ENCODE measurements at regions not wholly inside any gene's neighbourhood (a gene's known extent, or its start where the extent isn't known, plus 50 kb on each side); places are given as distances from the start of the nearest gene placed in this dataset.

DNA sequence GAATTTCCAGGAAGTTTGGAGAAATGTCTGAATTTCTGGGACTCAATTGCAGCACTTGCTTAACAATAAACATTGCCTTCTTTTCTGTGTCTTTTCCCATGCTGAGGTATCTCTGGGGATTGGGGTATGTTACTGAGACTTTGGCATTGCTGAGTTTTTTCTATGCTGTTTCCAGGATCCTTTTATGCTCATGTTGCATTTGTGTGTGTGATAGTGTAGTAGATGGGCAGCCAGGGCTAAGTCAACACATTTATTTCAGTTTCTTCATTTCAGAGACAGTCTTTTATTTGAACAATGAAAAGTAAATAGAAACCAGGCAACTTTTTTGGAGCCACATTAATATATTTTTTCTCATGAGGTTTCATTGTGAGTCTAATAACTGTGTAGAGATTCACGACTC, 1160.3 kb upstream of the TMEM132C start:
- Mint-ChIP-seq H3K4me1 (no peaks in the 10 kb centered on the region), H3K4me3 (no peak overlapping the region), H3K9me3 (no peaks in the 10 kb centered on the region), H3K36me3 (ENCODE audit: low read depth) (no peaks in the 10 kb centered on the region), H3K27ac (no peak overlapping the region), H3K27me3 (no peaks in the 10 kb centered on the region)
- TF ChIP-seq, protein P1, sequence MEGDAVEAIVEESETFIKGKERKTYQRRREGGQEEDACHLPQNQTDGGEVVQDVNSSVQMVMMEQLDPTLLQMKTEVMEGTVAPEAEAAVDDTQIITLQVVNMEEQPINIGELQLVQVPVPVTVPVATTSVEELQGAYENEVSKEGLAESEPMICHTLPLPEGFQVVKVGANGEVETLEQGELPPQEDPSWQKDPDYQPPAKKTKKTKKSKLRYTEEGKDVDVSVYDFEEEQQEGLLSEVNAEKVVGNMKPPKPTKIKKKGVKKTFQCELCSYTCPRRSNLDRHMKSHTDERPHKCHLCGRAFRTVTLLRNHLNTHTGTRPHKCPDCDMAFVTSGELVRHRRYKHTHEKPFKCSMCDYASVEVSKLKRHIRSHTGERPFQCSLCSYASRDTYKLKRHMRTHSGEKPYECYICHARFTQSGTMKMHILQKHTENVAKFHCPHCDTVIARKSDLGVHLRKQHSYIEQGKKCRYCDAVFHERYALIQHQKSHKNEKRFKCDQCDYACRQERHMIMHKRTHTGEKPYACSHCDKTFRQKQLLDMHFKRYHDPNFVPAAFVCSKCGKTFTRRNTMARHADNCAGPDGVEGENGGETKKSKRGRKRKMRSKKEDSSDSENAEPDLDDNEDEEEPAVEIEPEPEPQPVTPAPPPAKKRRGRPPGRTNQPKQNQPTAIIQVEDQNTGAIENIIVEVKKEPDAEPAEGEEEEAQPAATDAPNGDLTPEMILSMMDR (IDR thresholded peaks at IDR 0.05) = no peak
- intact Hi-C loops (cut with micrococcal nuclease) = no loop called here
- DNase-seq = no peak
- ChIA-PET CTCF (no interaction called here), POLR2A (no interaction called here)
- ATAC-seq (ENCODE audit: low read depth) = no peak

DNA sequence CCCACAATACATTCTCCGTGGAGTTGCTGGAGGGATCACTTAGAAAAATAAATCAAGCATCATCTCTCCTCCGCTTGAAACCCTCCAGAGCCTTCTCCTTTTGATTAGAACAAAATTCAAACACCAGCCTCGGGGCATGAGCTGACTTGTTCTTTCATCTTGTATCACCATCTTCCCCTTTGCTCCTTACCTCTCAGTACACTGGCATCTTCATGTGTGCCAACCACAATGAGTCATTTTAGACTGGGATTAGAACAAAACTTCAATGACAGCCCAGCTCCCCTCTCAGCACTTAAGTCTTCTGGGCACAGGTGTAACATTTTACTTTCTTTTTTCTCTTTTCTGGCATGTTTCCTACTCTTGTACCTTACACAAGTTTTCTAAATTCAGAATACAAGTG, 1159.2 kb upstream of the TMEM132C start:
- intact Hi-C loops (cut with micrococcal nuclease) = no loop called here
- ATAC-seq (ENCODE audit: low read depth) = no peak

GRCh38 chr12:127108360-127109215, 1158.4 kb upstream of the TMEM132C start:
- intact Hi-C loops (cut with micrococcal nuclease) = no loop called here
- no peak overlapping the region for H3K4me3 Mint-ChIP-seq
- H3K4me1 Mint-ChIP-seq = no peaks in the 10 kb centered on the region
- ATAC-seq (ENCODE audit: low read depth) = no peak
- H3K36me3 Mint-ChIP-seq (ENCODE audit: low read depth) = no peaks in the 10 kb centered on the region
- H3K27me3 Mint-ChIP-seq = no peaks in the 10 kb centered on the region
- TF ChIP-seq, protein P1 (IDR thresholded peaks at IDR 0.05) = no peak
- DNase-seq = no peak
- POLR2A ChIA-PET = no interaction called here
- CTCF ChIA-PET = no interaction called here
- H3K9me3 Mint-ChIP-seq = no peaks in the 10 kb centered on the region
- H3K27ac Mint-ChIP-seq = no peak overlapping the region

More for the DNA sequence above, 1159.2 kb upstream of the TMEM132C start:
- POLR2A ChIA-PET = no interaction called here
- Mint-ChIP-seq H3K27me3 (no peaks in the 10 kb centered on the region), H3K36me3 (ENCODE audit: low read depth) (no peaks in the 10 kb centered on the region), H3K4me3 (no peak overlapping the region), H3K9me3 (no peaks in the 10 kb centered on the region), H3K27ac (no peak overlapping the region), H3K4me1 (no peaks in the 10 kb centered on the region)
- TF ChIP-seq, protein P1 (IDR thresholded peaks at IDR 0.05) = no peak
- no peak for DNase-seq
- CTCF ChIA-PET = no interaction called here

DNA sequence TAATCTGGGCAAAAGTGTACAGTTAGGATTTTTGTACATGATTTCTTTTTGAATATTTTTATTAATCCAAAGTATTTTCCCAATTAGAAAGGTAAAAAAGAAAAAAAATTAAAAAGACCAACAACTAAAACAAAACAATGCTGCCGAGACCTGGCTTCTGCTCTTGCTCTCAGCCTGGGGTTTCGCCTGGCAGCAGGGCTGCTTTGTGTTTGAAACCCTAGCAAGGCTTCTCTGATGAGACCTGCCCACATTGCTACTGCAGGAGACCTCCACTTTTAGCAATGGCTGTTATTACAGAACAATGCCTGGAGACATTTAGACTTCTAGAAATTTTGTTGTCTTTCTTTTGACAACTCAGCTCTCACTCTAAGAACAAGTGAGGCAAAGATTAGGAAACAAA, 1153.0 kb upstream of the TMEM132C start:
- no peak overlapping the region for H3K4me3 Mint-ChIP-seq
- intact Hi-C loops (cut with micrococcal nuclease) = no loop called here
- TF ChIP-seq, protein P1 (IDR thresholded peaks at IDR 0.05) = no peak
- ATAC-seq (ENCODE audit: low read depth) (no peak), DNase-seq (no peak)
- no peaks in the 10 kb centered on the region for H3K4me1 Mint-ChIP-seq
- POLR2A ChIA-PET = no interaction called here
- no peaks in the 10 kb centered on the region for H3K9me3 Mint-ChIP-seq
- no peak overlapping the region for H3K27ac Mint-ChIP-seq
- CTCF ChIA-PET = no interaction called here
- H3K27me3 Mint-ChIP-seq = no peaks in the 10 kb centered on the region
- no peaks in the 10 kb centered on the region for H3K36me3 Mint-ChIP-seq (ENCODE audit: low read depth)

GRCh38 chr12:127115468-127116035, 1151.4 kb upstream of the TMEM132C start:
- Mint-ChIP-seq H3K27ac (no peak overlapping the region), H3K27me3 (no peaks in the 10 kb centered on the region), H3K4me3 (no peak overlapping the region), H3K9me3 (no peaks in the 10 kb centered on the region), H3K36me3 (ENCODE audit: low read depth) (no peaks in the 10 kb centered on the region), H3K4me1 (no peaks in the 10 kb centered on the region)
- intact Hi-C loops (cut with micrococcal nuclease) = no loop called here
- ATAC-seq (ENCODE audit: low read depth) (no peak), DNase-seq (no peak)
- ChIA-PET POLR2A (no interaction called here), CTCF (no interaction called here)
- TF ChIP-seq, protein P1 (IDR thresholded peaks at IDR 0.05) = no peak

Data from activated B cell treated with CpG ODN at 0.5 μM for 24 hours (primary cell).